Non-pigmented ciliary epithelial cell (primary cell): ENCODE measurements at regions not wholly inside any gene's neighbourhood (a gene's known extent, or its start where the extent isn't known, plus 50 kb on each side); places are given as distances from the start of the nearest gene placed in this dataset.

Experiments
- DNase-seq: peaks from one replicate; pipeline ENCODE4 v3.0.0-alpha.2; 2010; ENCODE audit warnings: low read depth

GRCh38 chr14:34039428-34040047 lies 88.7 kb upstream of the EGLN3 start:
- DNase-seq: no peak

GRCh38 chr14:34038358-34039057 lies 87.6 kb upstream of the EGLN3 start:
- DNase-seq: no peak

GRCh38 chr14:34036319-34036766 lies 85.5 kb upstream of the EGLN3 start:
- no peak for DNase-seq

- DNase-seq: no peak
Observed at GRCh38 chr14:34035934-34036250, 85.0 kb upstream of the EGLN3 start.

- no peak for DNase-seq
Observed at GRCh38 chr14:34035177-34035933, 84.5 kb upstream of the EGLN3 start.

- no peak for DNase-seq
Observed at GRCh38 chr14:34034447-34035176, 83.7 kb upstream of the EGLN3 start.

GRCh38 chr14:34032720-34033119 lies 81.8 kb upstream of the EGLN3 start:
- no peak for DNase-seq

- peak; percentile 47 for DNase-seq
Observed at GRCh38 chr14:34030864-34031263, 80.0 kb upstream of the EGLN3 start.

- DNase-seq: no peak
Observed at GRCh38 chr14:34029921-34030334, 79.1 kb upstream of the EGLN3 start.

GRCh38 chr14:34027990-34028495 lies 77.2 kb upstream of the EGLN3 start:
- DNase-seq: no peak

GRCh38 chr14:34027130-34027989 lies 76.5 kb upstream of the EGLN3 start:
- DNase-seq: no peak

GRCh38 chr14:34025325-34026017 lies 74.6 kb upstream of the EGLN3 start:
- no peak for DNase-seq

GRCh38 chr14:34024768-34025144 lies 73.9 kb upstream of the EGLN3 start:
- DNase-seq: no peak

GRCh38 chr14:34023824-34024767 lies 73.2 kb upstream of the EGLN3 start:
- no peak for DNase-seq

GRCh38 chr14:34021096-34021495 lies 70.2 kb upstream of the EGLN3 start:
- no peak for DNase-seq

- DNase-seq: no peak
Observed at GRCh38 chr14:34020014-34020413, 69.1 kb upstream of the EGLN3 start.

GRCh38 chr14:34018564-34019244 lies 67.8 kb upstream of the EGLN3 start:
- DNase-seq: no peak

- DNase-seq: no peak
Observed at GRCh38 chr14:34018125-34018524, 67.3 kb upstream of the EGLN3 start.

GRCh38 chr14:34015383-34015782 lies 64.5 kb upstream of the EGLN3 start:
- no peak for DNase-seq
